Urothelium cell line (cell line): ENCODE measurements at regions not wholly inside any gene's neighbourhood (a gene's known extent, or its start where the extent isn't known, plus 50 kb on each side); places are given as distances from the start of the nearest gene placed in this dataset.

Experiments used
- DNase-seq: peaks from one replicate; pipeline ENCODE4 v3.0.0; 2011; ENCODE audit warnings: low spot score, mixed read lengths
- FAIRE-seq: peaks from 2 replicates; lab custom pipeline; 2011; peaks lifted over from hg19 to GRCh38; lab: Jason Lieb, UNC

DNA sequence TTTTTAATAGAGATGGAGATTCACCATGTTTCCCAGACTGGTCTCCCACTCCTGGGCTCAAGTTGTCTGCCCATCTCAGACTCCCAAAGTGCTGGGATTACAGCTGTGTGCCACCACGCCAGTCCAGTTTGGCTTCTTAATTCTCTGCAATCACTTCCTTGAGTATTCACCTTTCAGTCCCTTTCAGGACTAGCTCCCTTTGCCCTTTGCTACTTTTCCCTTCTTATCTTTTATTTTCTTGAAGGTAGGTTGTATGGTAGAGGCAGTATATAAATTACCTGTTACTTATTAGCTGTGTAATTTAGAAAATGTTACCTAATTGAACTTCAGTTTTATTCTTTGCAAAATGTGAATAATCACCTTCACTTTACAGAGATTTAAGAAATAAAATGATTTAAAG, 285.8 kb downstream of the FGF9 start:
- DNase-seq: no peak
- no peak for FAIRE-seq

DNA sequence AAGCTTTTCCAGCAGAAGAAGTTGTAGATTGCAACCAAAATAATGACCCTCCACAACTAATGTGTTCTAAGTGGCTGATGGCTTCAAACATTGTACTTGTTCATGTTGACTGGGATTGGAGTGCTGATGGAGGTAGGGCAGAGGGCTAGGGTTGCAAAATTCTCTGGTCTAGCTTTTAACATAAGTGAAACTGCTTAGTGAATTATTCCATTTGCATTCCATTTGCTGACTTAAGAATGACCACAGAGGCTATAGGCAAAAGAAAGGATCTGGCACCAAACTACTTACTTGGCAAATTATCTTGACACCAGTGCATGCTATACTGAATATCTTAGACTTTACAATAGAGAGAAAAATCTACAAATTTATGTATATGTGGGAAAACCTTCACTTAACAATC, 287.0 kb downstream of the FGF9 start:
- DNase-seq (no peak), FAIRE-seq (no peak)

DNA sequence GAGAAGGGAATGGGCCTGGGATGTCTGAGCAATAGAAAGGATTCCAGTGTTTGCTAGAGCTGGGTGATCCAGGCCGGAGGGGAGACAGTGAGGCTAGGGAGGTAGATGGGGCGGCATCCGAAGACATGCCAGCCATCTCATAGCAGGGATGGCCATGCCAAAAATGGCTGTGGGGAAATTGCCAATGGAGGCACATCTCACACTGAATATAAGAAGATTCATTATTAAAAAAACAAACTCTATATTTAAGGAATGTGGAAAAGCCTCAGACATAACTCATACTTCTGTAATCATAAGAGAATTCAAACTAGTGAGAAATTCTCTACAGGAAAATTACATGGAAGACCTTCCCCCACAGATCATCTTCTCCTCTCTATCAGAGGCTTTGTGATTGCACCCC, 289.2 kb downstream of the FGF9 start:
- DNase-seq: no peak
- no peak for FAIRE-seq

DNA sequence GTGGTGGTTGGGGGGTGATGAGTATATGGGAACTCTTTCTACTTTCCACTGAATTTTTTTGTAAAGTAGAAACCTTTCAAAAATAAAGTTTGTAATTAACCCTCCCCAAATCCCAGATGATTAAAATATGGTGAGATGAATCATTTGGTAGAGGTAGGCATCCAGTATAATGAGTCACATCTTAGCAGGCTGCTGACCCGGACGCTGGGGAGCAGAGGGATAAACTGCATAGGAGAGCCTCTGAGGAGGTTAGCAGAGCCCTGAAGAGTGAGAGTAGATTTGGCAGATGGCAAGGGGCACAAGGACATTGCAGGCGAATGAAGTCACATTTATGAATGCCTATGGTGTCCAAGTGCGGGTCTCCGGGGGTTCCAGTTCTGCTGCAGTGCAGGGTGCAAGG, 293.8 kb downstream of the FGF9 start:
- DNase-seq: no peak
- no peak for FAIRE-seq

DNA sequence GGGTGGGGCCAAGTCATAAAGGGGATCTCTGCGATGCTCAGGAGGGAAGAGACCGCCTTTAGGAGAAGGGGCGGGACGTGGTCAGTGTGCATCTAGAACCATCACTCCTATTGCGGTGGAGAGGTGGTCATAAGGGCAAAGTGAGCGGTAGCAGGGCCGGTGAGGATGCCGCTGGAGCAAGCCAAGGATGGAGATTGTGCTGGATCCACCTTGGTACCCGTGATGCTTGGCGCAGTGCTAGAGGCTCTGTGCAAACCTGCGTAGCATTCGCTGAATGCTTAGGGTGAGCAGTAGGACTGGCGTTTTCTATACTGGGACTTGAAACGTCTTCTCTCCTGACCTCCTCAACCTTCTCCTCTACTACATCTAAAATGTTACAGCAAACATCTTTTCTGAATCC, 294.2 kb downstream of the FGF9 start:
- DNase-seq (no peak), FAIRE-seq (no peak)

DNA sequence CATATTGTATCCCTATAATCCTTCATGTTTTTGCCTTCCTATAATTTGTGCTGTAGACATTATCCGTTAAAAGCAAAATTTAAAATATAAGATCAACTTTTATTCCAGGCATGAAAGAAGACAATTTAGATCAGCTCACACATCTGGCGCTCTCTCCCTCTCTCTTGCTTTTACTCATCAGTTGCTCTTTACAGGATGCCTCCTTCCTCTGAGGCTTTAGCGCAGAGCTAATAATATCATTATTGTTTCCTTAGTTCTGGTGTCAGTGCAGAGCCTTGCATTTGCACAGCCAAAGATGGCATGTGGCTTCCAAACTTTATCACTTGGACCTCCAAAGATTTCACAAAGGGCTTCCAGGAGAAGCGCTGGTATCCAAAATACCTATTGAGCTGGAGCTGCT, 295.1 kb downstream of the FGF9 start:
- DNase-seq: no peak
- FAIRE-seq: no peak

DNA sequence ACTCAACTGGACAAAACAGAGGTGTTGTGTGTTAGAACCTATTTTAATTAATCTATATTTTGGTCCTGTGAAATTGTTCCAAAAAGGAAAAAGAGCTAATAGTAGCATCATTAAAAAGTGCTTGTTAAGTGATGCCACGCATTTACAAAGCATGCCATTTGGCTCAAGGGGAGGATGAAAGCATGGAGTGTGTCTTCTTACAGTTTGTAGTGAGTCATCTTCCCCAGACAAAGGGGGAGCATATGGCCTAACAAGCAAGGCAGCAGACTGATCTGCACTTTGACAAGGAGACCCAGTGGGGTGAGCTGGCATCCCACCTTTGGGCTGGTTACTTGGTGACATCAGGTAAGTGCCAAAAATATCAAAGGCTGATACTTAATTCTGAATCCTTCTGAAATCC, 297.0 kb downstream of the FGF9 start:
- no peak for FAIRE-seq
- DNase-seq: no peak

DNA sequence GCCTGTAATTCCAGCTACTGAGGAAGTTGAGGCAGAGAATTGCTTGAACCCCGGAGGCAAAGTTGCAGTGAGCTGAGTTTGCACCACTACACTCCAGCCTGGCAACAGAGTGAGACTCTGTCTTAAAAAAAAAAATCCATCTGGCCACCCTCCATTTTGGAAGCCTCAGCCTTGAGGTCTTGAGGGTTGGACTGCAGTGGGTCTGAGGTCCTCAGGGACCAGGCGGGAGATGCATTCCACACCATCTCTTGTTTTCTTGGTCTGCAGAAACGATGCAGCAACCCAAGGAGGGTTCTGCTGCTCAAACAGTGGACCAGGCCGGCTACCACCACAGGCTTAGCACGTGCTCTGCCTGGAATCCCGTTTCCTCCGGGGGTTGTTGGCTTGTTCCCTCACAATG, 299.3 kb downstream of the FGF9 start:
- FAIRE-seq (no peak), DNase-seq (no peak)

DNA sequence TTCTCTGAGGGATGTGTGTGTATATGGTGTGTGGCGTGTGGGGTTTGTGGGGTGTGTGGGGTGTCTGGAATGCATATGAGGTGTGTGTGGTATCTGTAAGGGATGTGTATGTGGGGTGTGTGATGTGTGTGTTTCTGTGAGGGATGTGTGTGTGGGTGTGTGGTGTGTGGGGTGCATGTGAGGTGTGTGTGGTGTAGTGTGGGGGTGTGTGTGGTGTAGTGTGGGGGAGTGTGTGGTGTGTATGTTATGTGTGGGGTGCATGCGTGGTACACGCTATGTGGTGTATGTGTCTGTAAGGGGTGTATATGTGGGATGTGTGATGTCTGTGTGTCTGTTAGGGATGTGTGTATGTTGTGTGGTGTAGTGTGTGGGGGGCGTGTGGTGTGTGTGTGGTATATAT, 300.0 kb downstream of the FGF9 start:
- DNase-seq (no peak), FAIRE-seq (peak; percentile 91)

DNA sequence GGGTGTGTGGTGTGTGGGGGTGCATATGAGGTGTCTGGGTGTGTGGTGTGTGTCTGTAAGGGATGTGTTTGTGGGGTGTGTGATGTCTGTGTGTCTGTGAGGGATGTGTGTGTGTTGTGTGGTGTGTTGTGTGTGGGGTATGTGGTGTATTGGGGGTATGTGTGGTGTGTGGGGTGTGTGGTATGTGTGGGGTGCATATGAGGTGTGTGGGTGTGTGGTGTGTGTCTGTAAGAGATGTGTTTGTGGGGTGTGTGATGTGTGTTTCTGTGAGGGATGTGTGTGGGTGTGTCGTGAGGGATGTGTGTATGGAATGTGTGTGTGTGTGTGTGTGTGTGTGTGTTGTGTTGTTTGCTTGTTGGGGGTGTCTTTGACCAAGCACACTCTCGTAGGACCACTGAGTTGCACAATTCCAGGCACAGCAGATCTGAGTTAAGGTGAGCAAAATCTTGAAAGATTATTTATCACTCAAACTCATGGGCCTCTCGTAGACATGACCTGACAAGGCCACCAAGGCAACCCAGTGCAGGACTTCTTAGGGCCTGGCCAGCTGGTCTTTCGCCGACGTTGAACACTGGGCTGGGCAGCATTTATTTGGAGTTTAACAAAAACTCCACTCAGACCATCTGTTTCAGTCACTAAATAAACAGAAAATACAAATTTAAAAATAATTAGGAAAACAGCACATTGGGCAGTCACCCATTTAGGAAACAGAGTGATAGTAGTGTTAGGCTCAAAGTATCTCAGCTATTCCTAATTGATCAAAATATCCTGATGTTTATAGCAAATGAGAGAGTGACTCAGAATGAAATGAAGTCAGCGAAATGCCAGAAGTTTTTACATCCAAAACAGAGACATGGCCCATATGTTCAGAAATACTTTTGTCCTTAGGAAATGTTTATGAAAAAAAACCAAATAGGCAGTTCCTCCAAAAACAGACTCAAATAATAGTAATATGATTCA, 301.1 kb downstream of the FGF9 start:
- FAIRE-seq (no peak), DNase-seq (no peak)

DNA sequence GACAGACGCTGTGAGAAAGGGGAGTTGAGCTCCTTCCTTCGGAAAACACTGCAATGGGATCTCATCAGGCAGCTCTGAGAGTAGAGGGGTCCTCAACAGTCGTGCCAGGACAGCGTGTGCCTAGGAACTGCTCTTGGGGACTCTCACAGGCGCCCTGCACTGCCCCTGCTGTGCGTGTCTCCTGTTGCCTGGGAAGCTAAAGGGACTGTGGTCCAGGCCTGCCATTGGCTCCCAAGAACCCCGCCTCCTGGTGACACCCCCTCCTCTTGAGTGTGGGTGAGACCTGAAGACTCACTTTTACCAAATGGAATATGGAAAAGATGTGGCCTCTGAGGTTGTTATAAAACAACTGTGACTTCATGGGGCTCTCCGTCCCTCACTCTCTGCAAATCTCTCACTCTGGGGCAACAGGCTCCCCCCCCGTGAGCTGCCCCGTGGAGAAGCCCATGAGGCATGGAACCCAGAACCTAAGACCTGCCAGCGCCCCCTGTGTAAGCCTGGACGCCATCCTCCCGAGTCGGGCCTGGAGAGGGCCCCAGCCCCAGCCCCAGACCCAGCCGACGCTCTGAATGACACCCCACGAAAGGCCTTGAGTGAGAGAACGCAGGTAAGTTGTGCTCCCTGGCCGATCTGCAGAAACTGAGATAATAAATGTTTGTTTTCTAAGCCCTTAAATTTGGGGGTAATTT, 302.7 kb downstream of the FGF9 start:
- DNase-seq (no peak), FAIRE-seq (no peak)

DNA sequence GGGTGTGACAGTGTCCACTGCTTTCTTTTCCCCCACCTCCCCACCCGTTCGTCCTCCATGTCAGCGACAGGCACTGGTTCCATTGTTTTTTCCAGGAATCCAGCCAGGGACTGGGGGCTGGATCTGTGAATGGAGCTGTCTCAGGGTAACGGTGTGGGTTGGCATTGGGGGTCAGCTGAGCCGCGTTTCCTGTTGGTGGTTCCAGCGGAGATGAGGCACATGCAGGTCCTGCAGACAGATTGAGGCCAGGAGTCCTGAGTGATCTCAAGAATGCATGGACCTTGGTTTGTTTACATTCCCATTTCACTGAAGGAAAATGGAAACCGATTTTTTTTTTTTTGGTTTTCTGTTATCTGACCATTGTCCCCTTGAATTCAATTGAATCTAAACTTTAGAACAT, 303.9 kb downstream of the FGF9 start:
- FAIRE-seq (no peak), DNase-seq (no peak)

DNA sequence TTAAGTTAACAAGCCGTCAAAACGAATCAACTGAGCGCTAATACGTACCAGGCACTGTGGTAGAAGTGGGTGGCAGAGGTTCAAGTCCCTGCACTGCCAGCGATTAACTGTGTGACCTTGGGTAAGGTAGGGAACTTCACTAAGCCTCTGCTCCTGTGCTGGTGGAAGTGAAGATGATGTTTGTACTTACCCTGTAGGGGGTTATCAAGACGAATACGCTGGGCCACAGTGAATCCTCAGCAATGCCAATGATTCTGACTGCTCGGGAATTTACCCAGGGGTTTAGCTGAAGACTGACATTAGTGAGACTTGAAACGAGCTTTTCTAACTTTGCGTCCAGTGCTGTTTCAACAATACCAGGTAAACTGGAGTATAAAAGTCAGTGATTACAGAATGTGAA, 305.3 kb downstream of the FGF9 start:
- no peak for DNase-seq
- no peak for FAIRE-seq

DNA sequence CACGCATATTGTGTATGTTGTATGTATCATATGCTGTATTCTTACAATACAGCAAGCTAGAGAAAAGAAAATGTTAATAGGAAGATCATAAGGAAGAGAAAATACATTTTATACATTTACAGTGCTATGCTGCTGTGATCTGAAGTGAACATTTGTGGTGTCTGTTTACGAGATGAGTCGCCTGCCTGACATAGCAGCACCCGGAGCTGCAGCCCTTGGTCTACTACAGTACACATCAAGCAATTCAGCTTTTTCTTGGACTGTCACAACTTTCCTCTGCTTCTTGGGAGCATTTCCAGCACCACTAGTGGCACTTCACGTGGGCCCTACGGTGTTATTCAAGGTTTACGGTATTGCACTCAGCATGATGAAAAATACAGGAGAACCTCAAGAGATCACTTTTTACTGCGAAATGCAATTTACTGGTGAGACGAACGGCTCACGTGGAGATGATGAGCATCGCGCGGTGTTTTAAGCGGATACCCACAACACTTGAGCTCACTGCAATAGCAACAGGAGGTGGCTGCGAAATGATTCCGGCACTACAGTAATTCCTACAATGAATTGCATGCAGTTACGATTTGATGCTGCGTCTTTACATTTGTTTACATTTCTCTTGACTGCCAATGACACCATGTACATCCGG, 308.4 kb downstream of the FGF9 start:
- DNase-seq: no peak
- no peak for FAIRE-seq

DNA sequence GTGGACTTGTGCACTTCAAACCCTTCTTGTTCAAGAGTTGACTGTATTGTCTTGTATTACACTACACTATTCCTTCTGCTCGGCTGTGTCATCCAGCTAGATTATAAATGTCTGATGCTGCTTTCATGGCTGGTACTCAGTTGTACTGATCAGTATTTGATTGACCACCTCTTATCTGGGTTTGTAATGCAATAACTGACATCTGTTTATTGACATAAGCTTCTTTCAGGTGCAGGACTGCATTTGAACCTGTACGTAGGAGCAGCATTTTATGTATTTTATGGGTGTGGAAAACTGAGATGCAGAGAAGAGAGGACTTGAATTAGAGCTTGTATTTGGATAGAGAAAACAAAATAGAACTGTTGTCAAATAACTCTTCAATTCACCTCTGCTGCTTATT, 309.2 kb downstream of the FGF9 start:
- no peak for FAIRE-seq
- DNase-seq: no peak

DNA sequence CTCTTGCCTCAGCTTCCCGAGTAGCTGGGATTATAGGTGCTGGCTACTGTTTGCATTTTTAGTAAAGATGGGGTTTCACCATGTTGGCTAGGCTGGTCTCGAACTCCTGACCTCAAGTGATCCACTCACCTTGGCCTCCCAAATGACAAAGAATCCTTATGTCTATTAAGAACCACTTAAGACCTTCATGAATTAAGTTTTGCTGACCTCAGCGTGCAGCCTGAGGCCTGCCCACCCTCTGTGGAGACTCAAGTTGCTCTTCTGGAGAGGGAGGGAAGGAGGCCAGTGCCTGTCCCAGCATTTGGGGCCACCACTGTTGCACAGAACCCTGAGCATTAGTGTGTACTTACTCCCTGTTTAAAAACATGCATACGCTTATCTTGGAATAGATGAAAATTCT, 313.3 kb downstream of the FGF9 start:
- FAIRE-seq (no peak), DNase-seq (no peak)

DNA sequence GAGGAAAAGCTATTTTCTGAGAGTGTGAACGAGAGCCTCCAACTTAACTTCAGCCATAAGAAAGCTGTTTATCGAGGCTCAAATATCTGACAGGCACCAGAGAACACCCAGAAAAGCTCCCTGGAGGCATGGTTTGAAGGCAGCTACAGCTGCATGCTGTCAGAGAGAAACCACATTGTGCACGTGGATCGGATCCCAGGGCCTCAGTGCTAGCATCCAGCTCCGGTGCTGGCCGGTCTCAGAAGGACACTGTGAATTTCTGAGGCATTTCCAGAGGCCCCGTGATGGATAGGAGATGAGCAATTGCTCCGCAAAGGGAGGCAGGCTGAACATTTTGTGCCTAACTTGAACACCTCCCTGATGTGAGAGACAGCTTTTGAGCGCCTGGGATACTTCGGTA, 315.7 kb downstream of the FGF9 start:
- FAIRE-seq (no peak), DNase-seq (no peak)

DNA sequence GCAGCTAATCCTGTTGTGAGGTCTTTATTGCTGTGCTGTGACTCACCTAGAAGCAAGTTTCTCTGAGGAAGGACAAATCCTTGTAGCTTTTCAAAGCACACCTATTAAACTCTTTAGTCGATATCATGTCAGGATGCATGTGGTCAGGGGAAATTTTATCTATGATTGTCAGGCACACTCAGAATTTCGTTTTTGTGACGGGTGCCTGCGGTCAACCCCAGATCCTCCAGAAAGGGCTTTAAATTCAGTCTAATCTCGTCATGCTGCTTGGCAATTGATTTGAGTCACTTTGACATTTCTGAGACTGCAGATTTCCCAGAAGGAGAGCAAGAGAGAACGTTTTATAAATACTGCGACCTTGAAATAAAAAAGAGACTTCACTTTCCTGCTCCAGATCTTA, 316.9 kb downstream of the FGF9 start:
- DNase-seq (no peak), FAIRE-seq (no peak)

DNA sequence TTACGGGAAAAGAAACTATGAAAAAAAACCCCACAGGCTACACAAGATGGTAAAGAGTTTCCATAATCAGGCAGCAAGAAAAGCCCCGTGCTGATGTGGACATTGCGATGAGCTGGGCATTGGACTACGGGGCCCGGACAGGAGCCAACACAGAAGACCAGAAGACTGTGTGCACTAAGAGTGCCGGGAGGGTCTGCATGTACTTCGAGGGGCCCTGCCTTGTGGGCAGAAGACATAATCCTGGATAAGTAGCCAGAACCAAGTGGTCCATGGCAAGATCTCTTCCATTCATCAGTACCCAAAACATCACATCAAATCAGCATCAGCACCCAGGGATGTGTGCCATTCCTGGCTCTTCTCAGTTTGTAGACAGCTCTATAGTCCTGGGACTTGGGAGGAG, 317.8 kb downstream of the FGF9 start:
- DNase-seq: no peak
- no peak for FAIRE-seq

DNA sequence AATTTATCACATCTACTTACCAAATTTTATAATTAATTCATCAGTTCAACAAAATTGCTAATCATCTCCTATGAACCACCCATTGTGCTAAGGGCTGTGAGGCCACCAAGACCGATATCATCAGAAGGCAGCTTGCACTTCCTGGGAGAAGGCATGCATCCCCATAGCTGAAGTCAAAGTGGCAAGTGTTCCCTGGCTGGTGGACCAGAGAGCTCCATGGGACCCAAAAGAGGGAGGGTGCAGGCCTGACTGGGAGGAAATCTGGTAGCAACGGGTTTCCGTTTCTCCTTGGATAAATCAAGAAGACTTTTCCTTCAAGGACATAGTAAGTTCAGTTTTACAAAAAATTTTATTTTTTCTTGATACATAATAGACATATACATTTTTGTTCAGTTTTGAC, 325.2 kb downstream of the FGF9 start:
- DNase-seq (no peak), FAIRE-seq (no peak)

DNA sequence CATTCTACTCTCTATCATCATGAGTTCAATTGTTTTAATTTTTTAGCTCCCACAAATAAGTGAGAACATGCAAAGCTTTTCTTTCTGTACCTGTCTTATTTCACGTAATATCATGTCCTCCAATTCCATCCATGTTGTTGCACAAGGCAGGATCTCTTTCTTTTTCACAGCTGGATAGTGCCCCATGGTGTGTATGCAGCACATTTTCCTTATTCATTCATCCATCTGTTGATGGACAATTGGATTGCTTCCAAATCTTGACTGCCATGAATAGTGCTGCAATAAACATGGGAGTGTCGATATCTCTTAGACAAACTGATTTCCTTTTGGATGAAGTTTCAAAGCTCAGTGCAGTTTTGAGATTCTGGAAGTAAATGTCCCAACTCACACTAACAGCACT, 326.9 kb downstream of the FGF9 start:
- FAIRE-seq: no peak
- no peak for DNase-seq
